ENCODE measurements at regions not wholly inside any gene's neighbourhood (a gene's known extent, or its start where the extent isn't known, plus 50 kb on each side); places are given as distances from the start of the nearest gene placed in this dataset.

DNA sequence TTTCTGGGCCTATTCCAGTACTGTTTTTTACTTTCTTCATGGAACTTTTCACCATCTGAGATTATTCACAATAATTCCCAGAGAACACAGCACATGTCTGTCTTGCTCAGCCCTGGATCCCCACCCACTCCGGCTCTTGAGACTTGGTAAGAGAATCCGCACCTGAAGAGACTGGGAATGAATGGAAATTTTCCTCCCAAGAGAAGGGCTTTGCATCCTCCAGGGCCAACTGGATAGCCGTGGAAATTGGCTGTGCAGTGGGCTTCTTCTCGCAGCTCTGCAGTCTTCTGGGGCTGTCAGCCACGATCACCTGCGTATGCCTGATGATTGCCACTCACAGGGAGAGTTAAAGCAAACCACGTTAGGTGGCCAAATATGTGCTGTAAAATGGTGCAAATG is 159.1 kb downstream of the THBS2 start:
- no peaks in the 10 kb centered on the region for H3K79me2 ChIP-seq (ENCODE audit: insufficient read depth, low read length)
- DNase-seq: no peak
- TF ChIP-seq, protein P1, sequence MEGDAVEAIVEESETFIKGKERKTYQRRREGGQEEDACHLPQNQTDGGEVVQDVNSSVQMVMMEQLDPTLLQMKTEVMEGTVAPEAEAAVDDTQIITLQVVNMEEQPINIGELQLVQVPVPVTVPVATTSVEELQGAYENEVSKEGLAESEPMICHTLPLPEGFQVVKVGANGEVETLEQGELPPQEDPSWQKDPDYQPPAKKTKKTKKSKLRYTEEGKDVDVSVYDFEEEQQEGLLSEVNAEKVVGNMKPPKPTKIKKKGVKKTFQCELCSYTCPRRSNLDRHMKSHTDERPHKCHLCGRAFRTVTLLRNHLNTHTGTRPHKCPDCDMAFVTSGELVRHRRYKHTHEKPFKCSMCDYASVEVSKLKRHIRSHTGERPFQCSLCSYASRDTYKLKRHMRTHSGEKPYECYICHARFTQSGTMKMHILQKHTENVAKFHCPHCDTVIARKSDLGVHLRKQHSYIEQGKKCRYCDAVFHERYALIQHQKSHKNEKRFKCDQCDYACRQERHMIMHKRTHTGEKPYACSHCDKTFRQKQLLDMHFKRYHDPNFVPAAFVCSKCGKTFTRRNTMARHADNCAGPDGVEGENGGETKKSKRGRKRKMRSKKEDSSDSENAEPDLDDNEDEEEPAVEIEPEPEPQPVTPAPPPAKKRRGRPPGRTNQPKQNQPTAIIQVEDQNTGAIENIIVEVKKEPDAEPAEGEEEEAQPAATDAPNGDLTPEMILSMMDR (IDR thresholded peaks at IDR 0.05; ENCODE audit: borderline replicate concordance, extremely low read depth, low read length, poor library complexity, severe bottlenecking): no peak
- TF ChIP-seq EZH2 (IDR thresholded peaks at IDR 0.05; ENCODE audit: borderline replicate concordance, low read depth, low read length, severe bottlenecking): no peak
- no peak overlapping the region for H3K9ac ChIP-seq (ENCODE audit: low read depth, low read length)
- H3K36me3 ChIP-seq (ENCODE audit: insufficient read depth, low read length): no peaks in the 10 kb centered on the region
- H3K4me2 ChIP-seq (ENCODE audit: insufficient read depth, low read length): no peak overlapping the region
- no peak overlapping the region for H3K4me3 ChIP-seq (ENCODE audit: low read depth in 1 of 2, low read length in 2 of 2)
- no peaks in the 10 kb centered on the region for H3K4me1 ChIP-seq (ENCODE audit: insufficient read depth, low read length)
- H3K9me3 ChIP-seq (ENCODE audit: insufficient read depth, low read length, severe bottlenecking): peaks cover 14% of the 10 kb centered on the region
- no peak for ATAC-seq (ENCODE audit: insufficient read depth, low read depth)
- no peaks in the 10 kb centered on the region for H3K27me3 ChIP-seq (ENCODE audit: insufficient read depth, low read length, poor library complexity)
- no peak overlapping the region for H3K27ac ChIP-seq (ENCODE audit: low read length)
- H2AFZ ChIP-seq (ENCODE audit: low read depth, low read length): no peak overlapping the region
- H4K20me1 ChIP-seq (ENCODE audit: insufficient read depth, low read length): no peaks in the 10 kb centered on the region

DNA sequence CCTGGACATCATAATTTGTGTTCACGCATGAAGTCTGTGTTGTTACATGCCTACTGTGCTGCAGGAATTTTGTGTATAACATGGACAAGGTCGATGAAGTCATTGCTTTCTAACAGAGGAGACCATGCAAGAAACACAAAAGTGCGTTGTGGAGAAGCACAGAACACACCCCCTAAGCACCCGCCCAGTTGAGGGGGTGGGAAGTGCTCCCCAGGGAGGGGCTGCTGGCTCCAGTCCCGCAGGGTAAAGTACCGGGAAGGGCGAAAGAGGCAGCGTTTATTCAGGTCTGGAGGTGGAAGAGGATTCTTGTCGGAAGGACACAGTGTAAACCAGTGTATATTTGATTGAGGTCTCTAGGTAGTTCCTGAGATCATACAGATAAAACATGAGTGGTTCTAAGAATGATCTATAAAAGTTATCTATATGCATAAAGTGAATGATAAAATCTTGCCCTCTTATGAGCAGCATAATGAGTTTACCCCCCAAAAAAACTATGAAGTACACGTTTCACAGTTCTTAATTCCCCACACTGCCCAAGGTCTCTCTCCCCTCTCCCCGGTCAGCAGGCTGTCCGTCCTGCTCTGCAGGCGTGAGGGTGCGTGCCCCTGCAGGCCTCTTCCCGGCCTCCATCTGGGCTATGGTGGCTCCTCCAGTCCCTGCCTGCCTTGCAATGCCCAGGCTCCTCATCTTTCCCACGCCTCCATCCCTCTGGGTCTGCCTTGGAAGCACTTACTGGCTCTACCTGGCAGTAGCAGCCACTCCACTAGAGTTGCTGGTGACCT is 159.7 kb downstream of the THBS2 start:
- TF ChIP-seq, protein P1 (IDR thresholded peaks at IDR 0.05; ENCODE audit: borderline replicate concordance, extremely low read depth, low read length, poor library complexity, severe bottlenecking): no peak
- no peak for TF ChIP-seq EZH2 (IDR thresholded peaks at IDR 0.05; ENCODE audit: borderline replicate concordance, low read depth, low read length, severe bottlenecking)
- no peak overlapping the region for H3K4me2 ChIP-seq (ENCODE audit: insufficient read depth, low read length)

DNA sequence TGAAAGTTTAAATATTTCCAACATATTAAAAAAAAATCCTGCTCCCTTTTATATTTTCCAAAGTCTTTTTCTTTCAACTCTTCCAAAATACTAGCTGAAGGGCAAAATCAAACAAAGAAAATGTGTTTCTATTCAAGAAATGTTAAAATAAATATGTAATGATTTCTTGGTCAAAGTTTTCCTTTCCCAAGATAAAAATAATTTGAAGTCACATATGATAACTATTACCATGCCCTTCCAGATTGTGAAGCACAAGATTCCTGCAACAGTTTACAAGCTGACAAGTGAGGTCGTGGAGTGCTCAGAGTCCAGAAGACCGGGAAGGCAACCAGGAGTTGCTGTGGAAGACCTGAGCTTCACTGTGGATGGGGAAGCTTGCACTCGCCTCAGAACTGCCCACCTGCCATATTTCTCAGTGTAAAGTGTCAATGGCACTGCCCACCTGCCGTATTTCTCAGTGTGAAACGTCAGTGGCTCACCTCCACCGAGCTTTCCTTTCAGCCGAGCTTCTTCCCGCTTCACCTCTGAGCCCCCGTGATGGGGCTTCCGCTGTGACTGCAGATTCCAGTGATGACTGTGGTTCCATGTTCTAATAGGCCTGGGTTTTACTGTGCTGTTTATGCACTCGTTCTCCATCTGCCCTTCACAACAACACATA is 160.5 kb downstream of the THBS2 start:
- DNase-seq (no peak), ATAC-seq (ENCODE audit: insufficient read depth, low read depth) (no peak)
- TF ChIP-seq, protein P1 (IDR thresholded peaks at IDR 0.05; ENCODE audit: borderline replicate concordance, extremely low read depth, low read length, poor library complexity, severe bottlenecking): no peak
- Histone ChIP-seq H3K79me2 (ENCODE audit: insufficient read depth, low read length) (no peaks in the 10 kb centered on the region), H3K36me3 (ENCODE audit: insufficient read depth, low read length) (no peaks in the 10 kb centered on the region), H3K9me3 (ENCODE audit: insufficient read depth, low read length, severe bottlenecking) (peaks cover 14% of the 10 kb centered on the region), H4K20me1 (ENCODE audit: insufficient read depth, low read length) (no peaks in the 10 kb centered on the region), H3K4me2 (ENCODE audit: insufficient read depth, low read length) (no peak overlapping the region), H2AFZ (ENCODE audit: low read depth, low read length) (no peak overlapping the region; the same call in 1 of the 2 replicates), H3K4me3 (ENCODE audit: low read depth in 1 of 2, low read length in 2 of 2) (no peak overlapping the region), H3K27me3 (ENCODE audit: insufficient read depth, low read length, poor library complexity) (no peaks in the 10 kb centered on the region), H3K9ac (ENCODE audit: low read depth, low read length) (no peak overlapping the region), H3K4me1 (ENCODE audit: insufficient read depth, low read length) (no peaks in the 10 kb centered on the region), H3K27ac (ENCODE audit: low read length) (no peak overlapping the region)

More for the DNA sequence above, 159.7 kb downstream of the THBS2 start:
- ATAC-seq (ENCODE audit: insufficient read depth, low read depth): no peak
- Histone ChIP-seq H3K9ac (ENCODE audit: low read depth, low read length) (no peak overlapping the region), H3K4me1 (ENCODE audit: insufficient read depth, low read length) (no peaks in the 10 kb centered on the region), H3K9me3 (ENCODE audit: insufficient read depth, low read length, severe bottlenecking) (peaks cover 14% of the 10 kb centered on the region), H3K79me2 (ENCODE audit: insufficient read depth, low read length) (no peaks in the 10 kb centered on the region), H3K36me3 (ENCODE audit: insufficient read depth, low read length) (no peaks in the 10 kb centered on the region), H3K4me3 (ENCODE audit: low read depth in 1 of 2, low read length in 2 of 2) (no peak overlapping the region), H2AFZ (ENCODE audit: low read depth, low read length) (no peak overlapping the region), H3K27ac (ENCODE audit: low read length) (no peak overlapping the region), H3K27me3 (ENCODE audit: insufficient read depth, low read length, poor library complexity) (no peaks in the 10 kb centered on the region), H4K20me1 (ENCODE audit: insufficient read depth, low read length) (no peaks in the 10 kb centered on the region)
- no peak for DNase-seq
